ENCODE measurements at regions not wholly inside any gene's neighbourhood (a gene's known extent, or its start where the extent isn't known, plus 50 kb on each side); places are given as distances from the start of the nearest gene placed in this dataset.
"Not testable (repeated sequence)": the region's sequence is repeated elsewhere in the genome, so short reads cannot be mapped to it uniquely, and the experiment has no call there.

DNA sequence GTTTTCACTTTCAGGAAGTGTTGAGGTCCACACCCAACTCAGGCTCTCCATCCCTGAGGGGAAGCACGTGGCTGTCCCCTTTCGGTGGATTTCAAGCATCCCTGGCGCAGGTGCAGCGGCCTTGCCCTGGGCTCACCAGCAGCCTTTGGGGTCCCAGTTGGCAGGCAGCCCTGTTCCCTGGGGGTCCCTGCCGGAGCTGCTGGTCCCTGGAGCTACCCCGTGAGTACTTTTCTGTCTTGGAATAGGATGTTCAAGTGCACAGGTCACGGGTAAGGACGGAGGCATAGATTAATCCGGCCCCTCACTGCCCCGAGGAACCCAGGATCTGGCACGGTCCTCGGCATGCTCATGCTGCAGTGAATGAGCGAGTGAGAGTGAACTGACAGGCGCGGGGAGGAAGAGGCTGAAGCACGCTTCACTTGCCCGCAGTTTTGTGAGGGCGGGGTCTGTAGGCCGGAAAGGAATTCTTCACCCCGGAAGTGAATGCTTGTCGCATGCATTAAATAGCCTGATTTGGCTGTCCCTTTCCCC, 117.2 kb upstream of the FAT1 start:
- H3K4me1 ChIP-seq (ENCODE audit: control insufficient read depth in 2 of 2, insufficient read depth in 2 of 2, low read length in 2 of 2): no peaks in the 10 kb centered on the region
- peaks cover 1 to 13% of the 10 kb centered on the region in 2 donors for H3K9me3 ChIP-seq (ENCODE audit: control insufficient read depth in 2 of 2, insufficient read depth in 1 of 2, low read length in 1 of 2)
- DNase-seq (ENCODE audit: low read depth in 6 of 9, low spot score in 9 of 9): no peak
- no peak overlapping the region for H3K4me3 ChIP-seq (ENCODE audit: low read length in 2 of 2)
- H3K27ac ChIP-seq (ENCODE audit: low read depth in 1 of 2, low read length in 1 of 2): no peak overlapping the region
- no peaks in the 10 kb centered on the region for H3K36me3 ChIP-seq (ENCODE audit: control insufficient read depth in 2 of 2, insufficient read depth in 2 of 2, low read length in 1 of 2)
- H3K27me3 ChIP-seq (ENCODE audit: control insufficient read depth in 2 of 2, insufficient read depth in 1 of 2, low read length in 1 of 2): no peaks in the 10 kb centered on the region
- 92% methylated on average over 21 of the region's 21 CpGs for WGBS

DNA sequence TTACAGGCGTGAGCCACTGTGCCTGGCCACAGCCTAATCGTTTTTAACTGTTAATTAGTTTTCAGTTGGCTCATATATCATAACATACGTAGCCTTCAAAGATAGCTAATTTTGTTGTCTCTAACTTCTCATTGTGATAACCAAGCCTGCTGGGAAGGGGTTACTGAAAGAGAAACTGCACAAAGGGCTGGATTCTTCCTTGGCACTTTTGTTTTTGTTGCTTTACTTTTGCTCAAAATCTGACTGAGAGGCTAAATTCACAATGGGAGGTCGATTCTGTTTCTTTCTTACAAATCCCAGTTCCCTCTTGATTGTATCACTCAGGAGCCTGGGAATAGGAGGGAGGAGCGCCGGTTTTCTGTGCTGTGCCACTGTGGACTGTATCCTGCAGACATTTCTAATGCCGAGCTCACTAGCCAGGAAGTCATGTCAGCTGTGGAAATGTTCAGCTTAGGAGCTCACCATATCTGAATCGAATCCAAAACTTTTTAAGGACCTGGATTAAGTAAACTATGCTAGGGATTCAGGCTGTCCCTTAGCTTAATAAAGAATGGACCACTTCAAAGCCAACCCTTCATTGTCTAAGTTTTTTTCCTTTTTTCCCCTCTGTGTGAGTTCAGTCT, 120.5 kb upstream of the FAT1 start:
- 64% methylated on average over 8 of the region's 8 CpGs for WGBS
- Histone ChIP-seq H3K9me3 (ENCODE audit: control insufficient read depth in 2 of 2, insufficient read depth in 1 of 2, low read length in 1 of 2) (peaks cover 1 to 17% of the 10 kb centered on the region in 2 donors), H3K4me3 (ENCODE audit: low read length in 2 of 2) (no peak overlapping the region), H3K27me3 (ENCODE audit: control insufficient read depth in 2 of 2, insufficient read depth in 1 of 2, low read length in 1 of 2) (no peaks in the 10 kb centered on the region), H3K36me3 (ENCODE audit: control insufficient read depth in 2 of 2, insufficient read depth in 2 of 2, low read length in 1 of 2) (no peaks in the 10 kb centered on the region), H3K27ac (ENCODE audit: low read depth in 1 of 2, low read length in 1 of 2) (peak overlapping the region in 1 of 2 donors; percentile 49), H3K4me1 (ENCODE audit: control insufficient read depth in 2 of 2, insufficient read depth in 2 of 2, low read length in 2 of 2) (no peaks in the 10 kb centered on the region)
- no peak for DNase-seq (ENCODE audit: low read depth in 6 of 9, low spot score in 9 of 9)

DNA sequence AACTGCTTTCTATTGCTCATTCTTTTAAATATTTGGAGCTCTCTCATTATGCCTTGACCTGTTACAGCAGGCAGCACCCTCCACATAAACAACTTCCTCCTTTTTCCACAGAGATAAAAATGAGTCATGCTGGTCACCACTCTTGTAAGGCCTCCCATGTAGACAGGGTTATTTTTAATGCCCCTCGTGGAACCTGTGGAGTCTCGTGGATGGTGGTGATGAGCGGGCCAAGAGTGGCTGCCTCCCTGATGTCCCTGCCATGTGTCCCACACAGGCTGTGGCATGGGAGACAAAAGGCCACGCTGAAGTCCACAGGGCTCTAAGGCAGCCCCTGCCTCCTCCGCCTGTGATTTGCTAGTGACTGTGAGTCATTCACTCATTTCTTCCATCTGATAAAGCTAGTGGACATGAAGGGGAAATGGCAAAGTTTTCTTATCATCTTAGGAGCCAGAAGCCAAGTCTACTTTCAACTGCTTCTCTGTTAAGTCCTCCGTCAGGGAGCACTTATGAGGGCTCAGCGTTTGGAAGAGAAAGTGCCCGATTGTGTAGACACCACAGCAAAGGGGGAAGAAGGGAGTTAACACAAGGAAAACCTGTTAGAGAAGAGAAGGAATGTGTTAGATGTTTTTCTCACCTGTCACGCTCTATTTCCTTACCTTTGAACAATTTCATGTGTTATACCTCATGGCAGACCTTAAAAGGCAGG, 121.6 kb upstream of the FAT1 start:
- 76% methylated on average over 9 of the region's 9 CpGs for WGBS
- Histone ChIP-seq H3K4me1 (ENCODE audit: control insufficient read depth in 2 of 2, insufficient read depth in 2 of 2, low read length in 2 of 2) (no peaks in the 10 kb centered on the region), H3K27ac (ENCODE audit: low read depth in 1 of 2, low read length in 1 of 2) (no peak overlapping the region), H3K36me3 (ENCODE audit: control insufficient read depth in 2 of 2, insufficient read depth in 2 of 2, low read length in 1 of 2) (no peaks in the 10 kb centered on the region), H3K9me3 (ENCODE audit: control insufficient read depth in 2 of 2, insufficient read depth in 1 of 2, low read length in 1 of 2) (peaks cover 1 to 17% of the 10 kb centered on the region in 2 donors), H3K4me3 (ENCODE audit: low read length in 2 of 2) (no peak overlapping the region), H3K27me3 (ENCODE audit: control insufficient read depth in 2 of 2, insufficient read depth in 1 of 2, low read length in 1 of 2) (no peaks in the 10 kb centered on the region)
- DNase-seq (ENCODE audit: low read depth in 6 of 9, low spot score in 9 of 9): no peak

DNA sequence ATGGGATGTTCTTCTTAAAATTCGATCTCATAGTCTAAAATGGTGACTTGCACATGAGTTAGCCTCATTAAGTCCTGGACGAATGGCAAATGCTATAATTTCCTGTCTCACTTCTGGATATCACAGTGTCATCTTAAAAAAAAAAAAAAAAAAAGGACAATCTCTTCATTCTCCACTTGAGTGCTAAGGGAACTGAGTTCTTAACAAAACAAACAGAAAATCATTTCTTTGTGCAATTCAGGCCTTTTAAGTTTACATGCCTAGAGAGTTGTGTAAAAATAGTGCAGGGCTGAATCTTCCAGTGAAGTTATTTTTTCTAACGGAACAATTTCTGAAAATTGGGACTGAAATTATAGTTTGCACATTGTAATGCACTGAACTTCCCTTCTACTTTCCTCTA, 122.8 kb upstream of the FAT1 start:
- Histone ChIP-seq H3K36me3 (ENCODE audit: control insufficient read depth in 2 of 2, insufficient read depth in 2 of 2, low read length in 1 of 2) (no peaks in the 10 kb centered on the region), H3K27me3 (ENCODE audit: control insufficient read depth in 2 of 2, insufficient read depth in 1 of 2, low read length in 1 of 2) (no peaks in the 10 kb centered on the region), H3K9me3 (ENCODE audit: control insufficient read depth in 2 of 2, insufficient read depth in 1 of 2, low read length in 1 of 2) (peaks cover 1 to 11% of the 10 kb centered on the region in 2 donors), H3K4me1 (ENCODE audit: control insufficient read depth in 2 of 2, insufficient read depth in 2 of 2, low read length in 2 of 2) (no peaks in the 10 kb centered on the region), H3K4me3 (ENCODE audit: low read length in 2 of 2) (no peak overlapping the region), H3K27ac (ENCODE audit: low read depth in 1 of 2, low read length in 1 of 2) (no peak overlapping the region)
- DNase-seq (ENCODE audit: low read depth in 6 of 9, low spot score in 9 of 9): no peak
- 79% methylated on average over 3 of the region's 3 CpGs for WGBS

DNA sequence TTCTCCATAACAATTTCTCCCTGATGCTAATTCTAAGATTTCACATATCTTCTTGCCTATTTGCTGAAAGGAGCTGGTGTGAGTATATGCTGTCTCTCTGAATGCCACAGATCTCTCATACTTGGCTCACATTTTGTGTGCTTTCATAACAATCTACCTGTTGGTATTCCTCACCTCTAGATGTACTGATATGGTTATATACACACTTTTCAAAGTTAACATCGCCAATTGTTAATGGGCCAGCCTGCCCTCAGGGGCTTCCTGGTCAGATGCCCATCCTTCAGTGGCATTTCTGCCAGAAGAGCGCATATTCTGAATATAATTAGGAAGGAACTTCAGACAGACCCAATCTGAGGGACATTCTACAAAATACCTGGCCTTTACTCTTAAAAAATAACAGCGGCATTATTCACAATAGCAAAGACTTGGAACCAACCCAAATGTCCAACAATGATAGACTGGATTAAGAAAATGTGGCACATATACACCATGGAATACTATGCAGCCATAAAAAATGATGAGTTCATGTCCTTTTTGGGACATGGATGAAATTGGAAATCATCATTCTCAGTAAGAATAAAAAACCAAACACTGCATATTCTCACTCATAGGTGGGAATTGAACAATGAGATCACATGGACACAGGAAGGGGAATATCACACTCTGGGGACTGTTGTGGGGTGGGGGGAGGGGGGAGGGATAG, 123.9 kb upstream of the FAT1 start:
- H3K4me3 ChIP-seq (ENCODE audit: low read length in 2 of 2); H3K27ac ChIP-seq (ENCODE audit: low read depth in 1 of 2, low read length in 1 of 2); DNase-seq (ENCODE audit: low read depth in 6 of 9, low spot score in 9 of 9); H3K4me1 ChIP-seq (ENCODE audit: control insufficient read depth in 2 of 2, insufficient read depth in 2 of 2, low read length in 2 of 2); H3K27me3 ChIP-seq (ENCODE audit: control insufficient read depth in 2 of 2, insufficient read depth in 1 of 2, low read length in 1 of 2); H3K36me3 ChIP-seq (ENCODE audit: control insufficient read depth in 2 of 2, insufficient read depth in 2 of 2, low read length in 1 of 2): not testable (repeated sequence)
- peaks cover 1 to 11% of the 10 kb centered on the region in 2 donors for H3K9me3 ChIP-seq (ENCODE audit: control insufficient read depth in 2 of 2, insufficient read depth in 1 of 2, low read length in 1 of 2)
- 92% methylated on average over 3 of the region's 3 CpGs for WGBS

- H3K4me1 ChIP-seq (ENCODE audit: control insufficient read depth in 2 of 2, insufficient read depth in 2 of 2, low read length in 2 of 2): no peaks in the 10 kb centered on the region
- H3K27me3 ChIP-seq (ENCODE audit: control insufficient read depth in 2 of 2, insufficient read depth in 1 of 2, low read length in 1 of 2): no peaks in the 10 kb centered on the region
- H3K9me3 ChIP-seq (ENCODE audit: control insufficient read depth in 2 of 2, insufficient read depth in 1 of 2, low read length in 1 of 2): peaks cover under 1 to 9% of the 10 kb centered on the region in 2 donors
- no peaks in the 10 kb centered on the region for H3K36me3 ChIP-seq (ENCODE audit: control insufficient read depth in 2 of 2, insufficient read depth in 2 of 2, low read length in 1 of 2)
- H3K27ac ChIP-seq (ENCODE audit: low read depth in 1 of 2, low read length in 1 of 2): no peak overlapping the region
- DNase-seq (ENCODE audit: low read depth in 6 of 9, low spot score in 9 of 9): no peak
- H3K4me3 ChIP-seq (ENCODE audit: low read length in 2 of 2): no peak overlapping the region
Measured at GRCh38 chr4:186848437-186848836, 124.8 kb upstream of the FAT1 start.

DNA sequence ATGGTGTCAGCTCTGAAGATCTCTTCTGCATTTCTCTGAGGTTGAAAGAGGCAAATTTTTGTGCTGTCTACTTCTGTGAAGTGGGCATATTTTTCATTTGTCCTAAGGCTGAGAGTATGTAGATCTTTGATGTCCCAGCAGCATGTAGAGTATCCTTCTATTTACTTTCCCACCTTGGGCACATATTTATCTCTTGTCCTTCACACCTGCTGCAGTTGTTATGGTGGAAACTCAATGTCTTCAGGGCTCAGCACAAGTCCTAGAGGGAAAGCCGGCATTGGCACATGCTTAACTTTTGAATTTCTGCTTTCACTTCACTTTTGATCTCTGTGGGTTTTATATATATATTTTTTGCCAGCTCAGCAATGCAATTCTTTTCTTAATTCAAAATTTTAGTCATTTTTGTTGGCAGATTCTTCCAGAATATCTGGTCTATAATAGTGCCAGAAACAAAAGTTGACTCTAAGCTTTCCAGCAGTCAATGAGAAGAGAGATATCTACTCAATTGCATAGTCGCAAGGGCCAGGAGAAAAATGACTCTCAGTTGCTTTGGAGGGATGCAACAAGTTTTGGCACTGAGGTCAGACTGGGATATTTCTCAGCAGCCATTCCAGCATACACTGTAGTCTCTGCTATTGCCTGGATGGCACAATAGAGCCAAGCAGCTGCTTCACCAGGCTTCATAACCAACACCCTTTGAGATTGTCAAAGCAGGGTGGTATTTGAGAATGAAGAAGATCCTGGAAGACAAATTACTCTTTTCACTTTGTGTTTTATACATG, 127.8 kb upstream of the FAT1 start:
- H3K36me3 ChIP-seq (ENCODE audit: control insufficient read depth in 2 of 2, insufficient read depth in 2 of 2, low read length in 1 of 2): no peaks in the 10 kb centered on the region
- WGBS: 91% methylated on average over 2 of the region's 2 CpGs
- no peak for DNase-seq (ENCODE audit: low read depth in 6 of 9, low spot score in 9 of 9)
- H3K27me3 ChIP-seq (ENCODE audit: control insufficient read depth in 2 of 2, insufficient read depth in 1 of 2, low read length in 1 of 2): no peaks in the 10 kb centered on the region
- H3K27ac ChIP-seq (ENCODE audit: low read depth in 1 of 2, low read length in 1 of 2): no peak overlapping the region
- H3K9me3 ChIP-seq (ENCODE audit: control insufficient read depth in 2 of 2, insufficient read depth in 1 of 2, low read length in 1 of 2): no peaks in the 10 kb centered on the region
- H3K4me1 ChIP-seq (ENCODE audit: control insufficient read depth in 2 of 2, insufficient read depth in 2 of 2, low read length in 2 of 2): no peaks in the 10 kb centered on the region
- no peak overlapping the region for H3K4me3 ChIP-seq (ENCODE audit: low read length in 2 of 2)

DNA sequence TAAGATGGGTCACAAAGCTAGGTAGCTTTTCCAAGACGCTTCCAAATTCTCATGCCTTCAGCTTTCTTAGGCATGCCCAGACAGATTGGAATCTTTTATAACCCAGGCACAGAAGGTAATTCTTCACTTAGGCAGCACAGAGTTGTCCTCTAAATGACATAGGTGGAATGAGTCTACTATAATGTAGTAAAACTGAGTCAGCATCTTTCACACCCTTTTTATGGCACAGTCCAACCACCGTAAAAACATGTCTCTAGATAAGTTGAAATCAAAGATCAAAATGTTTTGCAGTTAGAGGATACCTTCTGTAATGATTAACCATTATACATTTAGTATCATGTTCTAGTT, 128.4 kb upstream of the FAT1 start:
- WGBS: 84% methylated on average over 2 of the region's 2 CpGs
- Histone ChIP-seq H3K36me3 (ENCODE audit: control insufficient read depth in 2 of 2, insufficient read depth in 2 of 2, low read length in 1 of 2) (no peaks in the 10 kb centered on the region), H3K27ac (ENCODE audit: low read depth in 1 of 2, low read length in 1 of 2) (no peak overlapping the region), H3K27me3 (ENCODE audit: control insufficient read depth in 2 of 2, insufficient read depth in 1 of 2, low read length in 1 of 2) (no peaks in the 10 kb centered on the region), H3K4me1 (ENCODE audit: control insufficient read depth in 2 of 2, insufficient read depth in 2 of 2, low read length in 2 of 2) (no peaks in the 10 kb centered on the region), H3K9me3 (ENCODE audit: control insufficient read depth in 2 of 2, insufficient read depth in 1 of 2, low read length in 1 of 2) (no peaks in the 10 kb centered on the region), H3K4me3 (ENCODE audit: low read length in 2 of 2) (no peak overlapping the region)
- DNase-seq (ENCODE audit: low read depth in 6 of 9, low spot score in 9 of 9): no peak

All from thymus (tissue), 11 donors.